Smooth muscle cell (in vitro differentiated cells): ENCODE measurements at regions not wholly inside any gene's neighbourhood (a gene's known extent, or its start where the extent isn't known, plus 50 kb on each side); places are given as distances from the start of the nearest gene placed in this dataset.

Source experiments
- DNase-seq: peaks from one replicate; lab custom pipeline; 2025; ENCODE audit not compliant: unreplicated experiment; lab: John Stamatoyannopoulos, UW
- H2AFZ ChIP-seq: fragments of 200-600 bp; sonication (generic); 2 replicates; pipeline ENCODE4 v1.6.0; 2016; ENCODE audit warnings: antibody characterized with exemption, low read depth, mild to moderate bottlenecking
- H3F3A ChIP-seq: fragments of 200-600 bp; sonication (generic); 2 replicates; pipeline ENCODE4 v1.6.0; 2017; ENCODE audit warnings: antibody characterized with exemption, low read depth
- H3K27ac ChIP-seq: fragments of 200-600 bp; sonication (generic); 2 replicates; pipeline ENCODE4 v1.5.1; 2016; ENCODE audit warnings: low read depth, mild to moderate bottlenecking
- H3K27me3 ChIP-seq: fragments of 200-600 bp; sonication (generic); 2 replicates; pipeline ENCODE4 v1.6.1; 2016; ENCODE audit warnings: low read depth, mild to moderate bottlenecking
- H3K36me3 ChIP-seq: fragments of 200-600 bp; sonication (generic); 2 replicates; pipeline ENCODE4 v1.5.1; 2016; ENCODE audit warnings: low read depth
- H3K4me1 ChIP-seq: fragments of 200-600 bp; sonication (generic); 2 replicates; pipeline ENCODE4 v1.5.1; 2016; ENCODE audit warnings: low read depth
- H3K4me2 ChIP-seq: fragments of 200-600 bp; sonication (generic); 2 replicates; pipeline ENCODE4 v1.6.0; 2016; ENCODE audit warnings: mild to moderate bottlenecking
- H3K4me3 ChIP-seq: fragments of 200-600 bp; sonication (generic); 2 replicates; pipeline ENCODE4 v1.5.1; 2016; ENCODE audit warnings: mild to moderate bottlenecking
- H3K79me2 ChIP-seq: fragments of 200-600 bp; sonication (generic); 2 replicates; pipeline ENCODE4 v1.6.0; 2016; ENCODE audit warnings: low read depth, mild to moderate bottlenecking
- H3K9ac ChIP-seq: fragments of 200-600 bp; sonication (generic); 2 replicates; pipeline ENCODE4 v1.6.0; 2016; ENCODE audit warnings: low read depth
- H3K9me3 ChIP-seq: fragments of 200-600 bp; sonication (generic); replicated peaks from 2 replicates; pipeline ENCODE4 v1.5.1; 2016; ENCODE audit warnings: low read depth
- H4K20me1 ChIP-seq: fragments of 200-600 bp; sonication (generic); 2 replicates; pipeline ENCODE4 v1.6.0; 2016; ENCODE audit warnings: low read depth
- WGBS: methylation state at CpG from one replicate; pipeline ENCODE4 v1.1.7; 2016; ENCODE audit warnings: low lambda C conversion rate; 5-methylcytosine and 5-hydroxymethylcytosine counted together
- TF ChIP-seq, protein P1 (sequence below): fragments of 200-600 bp; sonication (generic); IDR thresholded peaks from 2 replicates; pipeline ENCODE4 v1.5.1; 2017; ENCODE audit warnings: borderline replicate concordance, mild to moderate bottlenecking, antibody characterized with exemption; ENCODE audit not compliant: insufficient read depth, poor library complexity, severe bottlenecking

DNA sequence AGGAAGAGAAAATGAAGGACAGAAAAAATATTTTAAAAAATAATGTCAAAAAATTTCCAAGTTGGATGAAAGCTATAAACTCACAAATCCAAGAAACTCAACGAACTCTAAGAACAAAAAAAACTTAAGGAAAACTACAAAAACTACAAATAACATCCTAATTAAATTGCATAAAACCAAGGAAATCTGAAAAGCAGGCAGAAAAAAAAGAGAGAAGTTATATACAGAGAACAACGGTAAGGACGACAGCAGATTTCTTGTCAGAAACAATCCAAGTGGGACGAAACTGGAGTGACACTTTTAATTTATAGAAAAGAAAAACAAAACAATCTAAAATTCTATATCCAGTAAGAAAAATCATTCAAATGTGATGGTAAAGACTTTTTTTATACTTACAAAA is 122.2 kb upstream of the LYZL1 start:
- no peaks in the 10 kb centered on the region for H3K79me2 ChIP-seq
- no peak overlapping the region for H2AFZ ChIP-seq
- no peak for DNase-seq
- H3K4me2 ChIP-seq, result no peak overlapping the region
- H3K27ac ChIP-seq, result no peak overlapping the region
- no peaks in the 10 kb centered on the region for H3K36me3 ChIP-seq
- 98% methylated on average over 4 of the region's 4 CpGs for WGBS
- H3K27me3 ChIP-seq, result no peaks in the 10 kb centered on the region
- peaks cover 7% of the 10 kb centered on the region for H3K9me3 ChIP-seq
- H4K20me1 ChIP-seq, result no peaks in the 10 kb centered on the region
- no peaks in the 10 kb centered on the region for H3K4me1 ChIP-seq
- H3K9ac ChIP-seq, result no peak overlapping the region
- no peak overlapping the region for H3K4me3 ChIP-seq
- TF ChIP-seq, protein P1, sequence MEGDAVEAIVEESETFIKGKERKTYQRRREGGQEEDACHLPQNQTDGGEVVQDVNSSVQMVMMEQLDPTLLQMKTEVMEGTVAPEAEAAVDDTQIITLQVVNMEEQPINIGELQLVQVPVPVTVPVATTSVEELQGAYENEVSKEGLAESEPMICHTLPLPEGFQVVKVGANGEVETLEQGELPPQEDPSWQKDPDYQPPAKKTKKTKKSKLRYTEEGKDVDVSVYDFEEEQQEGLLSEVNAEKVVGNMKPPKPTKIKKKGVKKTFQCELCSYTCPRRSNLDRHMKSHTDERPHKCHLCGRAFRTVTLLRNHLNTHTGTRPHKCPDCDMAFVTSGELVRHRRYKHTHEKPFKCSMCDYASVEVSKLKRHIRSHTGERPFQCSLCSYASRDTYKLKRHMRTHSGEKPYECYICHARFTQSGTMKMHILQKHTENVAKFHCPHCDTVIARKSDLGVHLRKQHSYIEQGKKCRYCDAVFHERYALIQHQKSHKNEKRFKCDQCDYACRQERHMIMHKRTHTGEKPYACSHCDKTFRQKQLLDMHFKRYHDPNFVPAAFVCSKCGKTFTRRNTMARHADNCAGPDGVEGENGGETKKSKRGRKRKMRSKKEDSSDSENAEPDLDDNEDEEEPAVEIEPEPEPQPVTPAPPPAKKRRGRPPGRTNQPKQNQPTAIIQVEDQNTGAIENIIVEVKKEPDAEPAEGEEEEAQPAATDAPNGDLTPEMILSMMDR, result no peak
- H3F3A ChIP-seq, result peaks cover 4% of the 10 kb centered on the region

DNA sequence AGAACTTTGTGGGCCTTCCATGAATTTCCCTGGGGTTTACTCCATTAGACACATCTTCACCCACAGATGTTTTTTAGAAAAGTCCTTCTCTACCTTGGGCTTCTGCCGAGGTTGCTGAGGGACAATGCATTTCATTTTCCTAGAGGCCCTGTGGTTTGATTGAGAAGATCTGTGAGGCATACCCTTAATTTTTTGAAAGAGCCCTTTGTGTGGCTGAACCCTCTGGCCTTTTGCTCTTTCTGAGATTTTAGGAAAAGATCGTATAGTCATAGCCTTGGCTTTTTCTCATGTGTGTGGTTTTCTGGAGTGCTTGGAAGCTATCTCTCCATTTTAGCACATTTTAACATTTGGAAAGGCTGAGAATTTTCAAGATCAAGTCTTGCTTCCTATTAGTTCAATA is 119.8 kb upstream of the LYZL1 start:
- Histone ChIP-seq H3K4me2 (no peak overlapping the region), H3K27me3 (no peaks in the 10 kb centered on the region), H3K79me2 (no peaks in the 10 kb centered on the region), H3K9ac (no peak overlapping the region), H4K20me1 (no peaks in the 10 kb centered on the region), H3K27ac (no peak overlapping the region), H3F3A (no peaks in the 10 kb centered on the region), H3K4me1 (no peaks in the 10 kb centered on the region), H3K4me3 (no peak overlapping the region), H2AFZ (no peak overlapping the region), H3K36me3 (no peaks in the 10 kb centered on the region), H3K9me3 (peaks cover 7% of the 10 kb centered on the region)
- 95% methylated on average over 2 of the region's 2 CpGs for WGBS
- no peak for DNase-seq
- TF ChIP-seq, protein P1, result no peak

DNA sequence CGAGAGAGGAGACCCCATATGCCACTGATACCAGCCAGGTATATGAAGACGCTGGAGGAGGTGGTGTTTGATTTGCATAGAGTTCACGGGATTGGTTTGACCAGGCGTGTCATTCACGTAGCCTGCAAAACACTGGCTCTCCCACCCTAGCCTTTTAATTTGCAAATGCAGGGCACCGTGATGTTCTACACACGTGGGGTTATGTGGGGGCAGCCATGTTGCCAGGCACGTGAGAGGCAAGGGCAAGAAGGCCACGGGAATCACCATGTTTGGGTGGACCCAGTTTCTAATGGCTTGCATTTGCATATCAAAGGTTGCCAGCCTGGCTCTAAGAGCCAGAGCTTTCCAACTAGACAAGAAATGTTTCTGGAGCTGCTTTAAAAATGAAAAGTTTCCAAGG is 117.2 kb upstream of the LYZL1 start:
- Histone ChIP-seq H4K20me1 (no peaks in the 10 kb centered on the region), H2AFZ (no peak overlapping the region), H3K79me2 (no peaks in the 10 kb centered on the region), H3K4me1 (no peaks in the 10 kb centered on the region), H3K27me3 (no peaks in the 10 kb centered on the region), H3K27ac (no peak overlapping the region), H3F3A (peaks cover 7% of the 10 kb centered on the region), H3K9me3 (peaks cover 7% of the 10 kb centered on the region), H3K9ac (no peak overlapping the region), H3K4me2 (no peak overlapping the region), H3K4me3 (no peak overlapping the region), H3K36me3 (no peaks in the 10 kb centered on the region)
- TF ChIP-seq, protein P1, result no peak
- WGBS, result 80% methylated on average over 9 of the region's 9 CpGs
- no peak for DNase-seq

DNA sequence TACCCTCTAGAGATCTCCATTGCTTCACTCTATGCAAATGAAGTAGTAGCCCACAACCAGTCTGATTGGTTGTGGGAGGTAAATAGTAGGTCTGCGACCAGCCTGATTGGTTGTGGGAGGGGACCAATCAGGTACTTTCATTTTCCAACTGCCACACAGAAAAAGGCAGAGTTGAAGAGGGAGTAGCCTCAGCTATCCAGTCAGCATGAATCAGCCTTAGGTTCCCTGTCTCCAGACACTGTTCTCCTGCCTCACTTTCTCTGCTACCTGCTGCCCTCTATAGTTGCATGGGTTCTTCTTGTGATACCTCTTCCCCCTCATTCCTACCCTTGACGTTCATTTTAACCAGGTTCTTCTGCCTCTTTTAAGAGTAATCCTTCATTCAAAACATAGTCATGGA is 114.5 kb upstream of the LYZL1 start:
- H4K20me1 ChIP-seq, result no peaks in the 10 kb centered on the region
- no peak for DNase-seq
- peaks cover 21% of the 10 kb centered on the region for H3F3A ChIP-seq
- TF ChIP-seq, protein P1, result no peak
- no peak overlapping the region for H3K9ac ChIP-seq
- H3K4me1 ChIP-seq, result peaks cover 12% of the 10 kb centered on the region
- H3K27ac ChIP-seq, result no peak overlapping the region
- H3K27me3 ChIP-seq, result no peaks in the 10 kb centered on the region
- WGBS, result 98% methylated on average over 2 of the region's 2 CpGs
- H3K9me3 ChIP-seq, result peaks cover 7% of the 10 kb centered on the region
- no peaks in the 10 kb centered on the region for H3K36me3 ChIP-seq
- no peak overlapping the region for H2AFZ ChIP-seq
- H3K79me2 ChIP-seq, result no peaks in the 10 kb centered on the region
- H3K4me2 ChIP-seq, result no peak overlapping the region
- no peak overlapping the region for H3K4me3 ChIP-seq
